Left renal pelvis (tissue), 4 donors: ENCODE measurements at regions not wholly inside any gene's neighbourhood (a gene's known extent, or its start where the extent isn't known, plus 50 kb on each side); places are given as distances from the start of the nearest gene placed in this dataset.
A peak's percentile ranks its signal among the peaks of the same experiment; 100 is the strongest.

Experiments
- DNase-seq, 4 donors: peaks; one replicate each; pipeline ENCODE4 v3.0.0-alpha.2; 2013; ENCODE audit warnings: low read depth in 4 of 4, low spot score in 3 of 4

- no peak for DNase-seq
Measured at GRCh38 chr15:57821826-57822225, 115.3 kb downstream of the POLR2M start.

- DNase-seq = no peak
Measured at GRCh38 chr15:57823325-57823882, 116.9 kb downstream of the POLR2M start.

GRCh38 chr15:57824186-57824585 lies 117.7 kb downstream of the POLR2M start:
- no peak for DNase-seq

GRCh38 chr15:57827021-57827420 lies 120.5 kb downstream of the POLR2M start:
- DNase-seq = no peak

GRCh38 chr15:57827971-57828370 lies 121.5 kb downstream of the POLR2M start:
- no peak for DNase-seq

GRCh38 chr15:57832183-57832582 lies 125.7 kb downstream of the POLR2M start:
- DNase-seq = no peak

- DNase-seq = no peak
Measured at GRCh38 chr15:57835119-57835518, 128.6 kb downstream of the POLR2M start.

GRCh38 chr15:57849317-57849716 lies 142.8 kb downstream of the POLR2M start:
- no peak for DNase-seq

GRCh38 chr15:57854531-57854930 lies 148.0 kb downstream of the POLR2M start:
- DNase-seq = no peak

GRCh38 chr15:57857871-57858270 lies 151.4 kb downstream of the POLR2M start:
- no peak for DNase-seq

GRCh38 chr15:57859130-57859685 lies 152.7 kb downstream of the POLR2M start:
- no peak for DNase-seq

- peak; percentile 21 to 50 (median 36) for DNase-seq
Measured at GRCh38 chr15:57861034-57861638, 154.6 kb downstream of the POLR2M start.

- DNase-seq = no peak
Measured at GRCh38 chr15:57861815-57862586, 155.5 kb downstream of the POLR2M start.

- DNase-seq = no peak
Measured at GRCh38 chr15:57862761-57863160, 156.2 kb downstream of the POLR2M start.

GRCh38 chr15:57865294-57865693 lies 158.8 kb downstream of the POLR2M start:
- no peak for DNase-seq

- peak in 2 of 4 donors; percentile 10 to 17 for DNase-seq
Measured at GRCh38 chr15:57866149-57866736, 159.7 kb downstream of the POLR2M start.

- no peak for DNase-seq
Measured at GRCh38 chr15:57867970-57868798, 161.7 kb downstream of the POLR2M start.

- no peak for DNase-seq
Measured at GRCh38 chr15:57870667-57871066, 164.2 kb downstream of the POLR2M start.

GRCh38 chr15:57872281-57873030 lies 165.9 kb downstream of the POLR2M start:
- no peak for DNase-seq
